Head of caudate nucleus (tissue), 42 donors: ENCODE measurements at regions not wholly inside any gene's neighbourhood (a gene's known extent, or its start where the extent isn't known, plus 50 kb on each side); places are given as distances from the start of the nearest gene placed in this dataset.

Source experiments
- DNase-seq, 42 donors: peaks; one replicate each; pipeline versions ENCODE4 v3.0.0 to v3.0.0-alpha.2; 2020 to 2021; ENCODE audit warnings: mixed read lengths in 7 of 42
- intact Hi-C: fragments of 100-400 bp; cut with DNase I; formaldehyde crosslinking; loops from one replicate; pipeline ENCODE4 v1.15.0; 2022

DNA sequence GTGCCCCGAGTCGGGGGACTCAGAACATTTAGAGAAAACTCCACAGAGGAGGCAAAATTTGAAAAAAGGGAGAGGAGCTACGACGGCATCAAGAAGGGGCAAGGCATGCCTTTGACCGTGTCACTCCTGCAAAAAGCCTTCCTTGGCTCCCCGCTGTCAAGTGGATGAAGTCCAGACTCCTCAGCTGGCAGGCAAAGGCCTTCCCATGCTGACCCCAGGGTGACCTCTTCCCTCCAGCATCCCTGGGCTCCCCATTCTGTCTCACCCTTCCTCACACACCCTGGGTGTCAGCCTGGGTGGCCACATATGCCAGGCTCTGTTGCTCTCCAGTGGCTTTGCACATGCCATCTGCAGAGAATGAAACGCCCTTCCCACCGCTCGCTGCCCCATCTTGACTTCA, 88.4 kb upstream of the ZMIZ1 start:
- intact Hi-C loops: no loop called here
- no peak for DNase-seq

DNA sequence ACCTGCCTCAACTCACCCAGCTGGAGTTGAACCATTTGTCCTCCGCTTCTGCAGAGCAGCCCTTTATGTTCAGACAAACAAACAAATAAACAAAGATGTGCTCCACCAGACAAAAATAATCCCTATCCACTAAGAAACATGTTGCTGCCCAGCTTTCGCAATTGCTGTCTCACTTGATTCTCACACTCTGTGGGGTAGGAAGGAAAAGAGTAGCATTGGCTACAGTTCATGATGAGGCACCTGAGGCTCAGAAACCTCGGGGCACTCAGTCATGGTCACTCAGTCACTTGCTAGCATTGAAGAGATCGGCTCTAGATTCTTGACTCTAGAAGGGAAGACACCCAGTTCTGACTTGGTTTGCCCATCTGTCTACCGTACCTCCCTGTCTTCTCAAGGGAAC, 88.0 kb upstream of the ZMIZ1 start:
- no peak for DNase-seq
- intact Hi-C loops: no loop called here

DNA sequence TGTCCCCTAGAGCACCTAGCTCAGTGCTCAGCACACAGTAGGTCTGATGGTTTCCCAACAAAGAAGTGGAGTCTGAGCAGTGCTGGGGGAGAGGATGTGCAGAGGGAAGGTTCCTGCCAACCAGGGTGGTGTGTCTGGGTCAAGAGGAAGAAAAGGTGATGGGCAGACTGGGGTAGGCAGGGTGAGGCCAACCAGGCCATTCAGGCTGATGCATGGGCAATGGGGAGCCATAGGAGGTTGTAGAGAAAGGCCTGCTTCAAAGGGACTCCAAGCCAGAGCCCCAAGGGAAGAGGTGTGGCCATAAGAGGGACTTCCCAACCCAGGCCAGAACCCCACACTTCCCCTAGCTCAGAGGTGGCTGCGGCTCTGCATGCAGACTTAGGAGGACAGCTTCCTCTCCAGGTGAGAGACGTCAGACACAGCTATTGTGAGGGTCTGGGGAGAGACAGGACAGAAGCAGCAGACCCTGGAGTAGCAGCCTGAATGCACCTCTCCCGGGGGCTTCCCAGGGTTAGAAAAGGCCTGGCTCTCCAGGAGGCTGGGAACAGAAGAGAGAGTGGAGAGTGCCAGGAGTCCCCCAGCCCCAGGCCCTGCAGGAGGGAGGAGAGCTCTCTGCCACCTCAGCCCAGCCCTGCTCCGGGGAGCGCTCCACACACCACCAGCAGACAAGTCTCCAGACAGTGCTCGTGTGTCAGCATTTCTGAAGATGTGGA, 87.4 kb upstream of the ZMIZ1 start:
- intact Hi-C loops: no loop called here
- no peak for DNase-seq

DNA sequence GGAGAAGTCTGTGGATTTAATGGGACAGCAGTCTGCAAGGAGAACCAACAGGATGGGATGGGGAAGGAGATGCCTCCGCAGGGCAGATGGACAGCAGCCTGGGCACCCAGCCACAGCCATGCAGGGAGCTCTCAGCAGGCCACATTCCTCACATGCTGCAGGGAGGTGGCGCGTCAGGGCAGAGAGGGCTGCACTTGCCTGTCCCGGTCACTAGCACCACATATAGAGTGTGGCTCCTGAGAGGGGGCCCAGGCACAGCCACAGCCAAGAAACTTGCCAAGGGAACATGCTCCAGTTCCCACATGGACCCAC, 86.8 kb upstream of the ZMIZ1 start:
- intact Hi-C loops: no loop called here
- peak in 5 of 42 donors; percentile 11 to 62 (median 17) for DNase-seq

DNA sequence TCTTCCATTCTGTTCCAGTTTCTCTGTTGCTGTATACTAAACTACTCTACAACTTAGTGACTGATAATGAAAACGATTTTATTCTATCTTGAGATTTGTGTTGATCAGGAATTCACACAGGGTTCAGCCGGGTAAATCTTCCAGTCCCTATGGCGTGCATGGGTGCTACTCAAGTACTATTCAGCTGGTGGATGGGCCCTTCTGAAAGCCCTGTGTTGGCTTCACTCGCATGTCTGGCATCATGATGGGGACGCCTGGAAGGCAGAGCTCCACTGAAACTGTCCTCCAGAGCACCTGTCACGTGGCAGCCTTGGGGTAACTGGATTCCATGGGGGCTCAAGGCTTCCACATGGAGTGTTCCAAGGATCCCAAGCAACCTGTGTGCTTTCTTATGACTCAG, 86.0 kb upstream of the ZMIZ1 start:
- DNase-seq: no peak
- intact Hi-C loops: no loop called here

DNA sequence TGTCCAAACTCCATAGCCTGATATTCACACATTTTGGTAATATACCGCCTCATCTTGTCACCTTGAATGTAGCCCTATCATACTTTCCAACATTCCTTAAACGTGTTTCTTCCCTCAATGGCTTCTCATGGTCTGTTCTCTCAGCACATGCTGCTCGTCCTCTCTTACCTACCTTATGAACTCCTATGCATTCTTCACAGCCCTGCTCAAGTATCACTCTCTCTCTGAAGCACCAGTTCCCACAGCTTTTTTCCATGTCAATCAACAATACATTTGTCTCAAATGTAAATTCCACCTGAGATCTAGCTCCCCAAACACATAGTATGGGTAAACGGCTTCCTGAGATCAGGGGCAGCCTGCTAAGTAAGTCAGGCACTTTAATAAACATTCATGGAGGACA, 85.2 kb upstream of the ZMIZ1 start:
- intact Hi-C loops: no loop called here
- no peak for DNase-seq

DNA sequence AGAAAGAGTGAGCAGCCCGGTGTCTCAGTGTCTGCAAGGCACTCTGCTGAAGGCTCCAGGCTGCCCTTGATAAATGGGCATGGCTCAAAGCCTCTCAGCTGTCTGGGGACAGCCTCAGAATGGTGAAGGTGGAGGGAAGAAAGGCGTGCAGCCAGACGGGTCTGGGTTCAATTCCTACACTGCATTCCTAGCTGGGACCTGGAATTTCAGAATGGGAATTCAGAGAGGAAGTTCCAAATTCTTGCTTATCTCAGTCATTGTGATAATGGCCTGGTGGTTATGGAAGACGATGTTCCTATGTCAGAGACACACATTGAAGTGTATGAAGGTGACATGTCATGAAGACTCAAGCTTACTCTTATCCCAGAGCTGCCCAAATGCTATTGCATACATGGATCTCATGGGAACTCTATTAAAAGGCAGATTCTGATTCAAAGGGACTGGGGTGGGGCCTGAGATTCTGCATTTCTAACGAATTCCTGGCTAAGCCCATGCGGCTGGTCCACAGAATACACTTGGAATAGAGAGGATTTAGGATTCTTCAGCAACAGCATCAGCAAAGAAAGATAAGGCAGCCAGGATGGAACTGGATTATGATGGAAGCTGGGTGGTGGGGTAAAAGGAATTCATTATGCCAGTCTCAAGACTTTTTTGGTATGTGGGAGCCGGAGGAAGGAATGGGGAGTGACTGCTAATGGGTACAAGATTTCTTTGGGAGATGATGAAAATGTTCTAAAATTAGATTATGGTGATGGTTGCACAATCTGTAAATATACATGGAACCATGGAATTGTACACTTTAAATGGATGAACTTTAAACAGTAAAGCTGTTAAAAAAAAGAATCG, 82.6 kb upstream of the ZMIZ1 start:
- intact Hi-C loops: no loop called here
- DNase-seq: no peak

DNA sequence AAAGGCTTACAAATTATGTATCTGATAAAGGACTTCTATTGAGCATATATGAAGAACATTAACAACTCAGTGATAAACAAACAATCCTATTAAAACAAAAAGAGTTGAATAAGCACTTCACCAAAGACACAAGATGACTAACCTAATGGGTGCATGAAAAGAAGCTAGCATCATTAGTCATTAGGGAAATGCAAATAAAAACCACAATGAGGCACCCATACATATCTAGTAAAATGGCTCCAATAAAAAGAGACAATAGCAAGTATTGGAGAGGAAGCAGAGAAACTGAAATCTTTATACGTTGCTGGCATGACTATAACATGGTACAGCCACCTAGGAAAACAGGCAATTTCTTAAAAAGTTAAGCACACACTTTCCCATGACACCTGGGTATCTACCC, 77.6 kb upstream of the ZMIZ1 start:
- no peak for DNase-seq
- intact Hi-C loops: no loop called here

DNA sequence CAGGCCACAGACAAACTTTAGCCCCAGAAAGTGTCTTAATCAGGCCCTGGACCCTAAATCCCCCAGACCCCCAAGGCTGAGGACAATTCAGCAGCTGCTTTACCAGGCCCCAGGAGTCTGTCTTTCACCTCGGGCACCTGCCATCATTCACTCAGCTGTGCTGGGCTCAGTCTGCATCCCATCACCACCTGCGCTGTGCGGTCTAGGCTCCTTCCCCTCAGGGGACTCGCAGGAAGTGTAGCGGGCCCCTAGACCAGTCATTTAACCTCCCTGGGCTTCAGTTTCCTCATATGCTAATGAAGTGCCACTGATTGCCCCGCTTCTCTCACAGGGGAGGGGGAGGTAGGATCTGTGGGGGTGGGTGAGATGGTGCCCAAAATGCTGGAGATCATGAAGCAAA, 76.4 kb upstream of the ZMIZ1 start:
- no peak for DNase-seq
- intact Hi-C loops: no loop called here

DNA sequence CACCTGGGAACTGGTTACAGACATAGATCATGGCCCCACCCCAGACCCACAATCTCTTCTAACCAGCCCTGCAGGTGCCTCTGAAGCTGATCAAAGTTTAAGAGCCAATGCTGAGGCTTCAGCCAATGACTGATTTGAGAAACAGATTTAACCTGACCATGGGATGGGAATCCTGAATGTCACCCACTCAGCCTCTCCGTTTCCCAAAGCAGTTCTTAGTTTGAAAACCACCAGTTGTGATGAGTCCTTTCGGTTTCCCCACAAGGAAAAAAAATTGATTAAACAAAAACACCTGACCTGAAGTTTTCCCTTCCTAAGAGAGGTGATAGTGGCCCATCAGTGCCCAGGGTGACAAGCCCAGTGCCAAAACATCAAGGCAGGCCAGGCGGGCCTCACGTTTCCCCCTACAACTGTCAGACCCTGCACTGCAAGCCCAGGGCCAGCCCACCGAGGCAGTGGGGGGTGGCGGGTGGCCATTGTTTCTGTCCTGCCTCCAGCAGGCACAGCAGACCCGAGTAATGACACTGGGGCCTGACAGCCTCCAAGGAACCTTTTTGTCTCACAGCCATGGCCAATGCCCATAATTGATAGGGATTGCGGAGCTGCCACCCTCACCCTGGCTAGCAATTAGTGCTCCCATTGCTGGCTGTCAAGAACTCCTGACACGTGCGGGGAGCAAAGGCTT, 75.4 kb upstream of the ZMIZ1 start:
- intact Hi-C loops: no loop called here
- no peak for DNase-seq

DNA sequence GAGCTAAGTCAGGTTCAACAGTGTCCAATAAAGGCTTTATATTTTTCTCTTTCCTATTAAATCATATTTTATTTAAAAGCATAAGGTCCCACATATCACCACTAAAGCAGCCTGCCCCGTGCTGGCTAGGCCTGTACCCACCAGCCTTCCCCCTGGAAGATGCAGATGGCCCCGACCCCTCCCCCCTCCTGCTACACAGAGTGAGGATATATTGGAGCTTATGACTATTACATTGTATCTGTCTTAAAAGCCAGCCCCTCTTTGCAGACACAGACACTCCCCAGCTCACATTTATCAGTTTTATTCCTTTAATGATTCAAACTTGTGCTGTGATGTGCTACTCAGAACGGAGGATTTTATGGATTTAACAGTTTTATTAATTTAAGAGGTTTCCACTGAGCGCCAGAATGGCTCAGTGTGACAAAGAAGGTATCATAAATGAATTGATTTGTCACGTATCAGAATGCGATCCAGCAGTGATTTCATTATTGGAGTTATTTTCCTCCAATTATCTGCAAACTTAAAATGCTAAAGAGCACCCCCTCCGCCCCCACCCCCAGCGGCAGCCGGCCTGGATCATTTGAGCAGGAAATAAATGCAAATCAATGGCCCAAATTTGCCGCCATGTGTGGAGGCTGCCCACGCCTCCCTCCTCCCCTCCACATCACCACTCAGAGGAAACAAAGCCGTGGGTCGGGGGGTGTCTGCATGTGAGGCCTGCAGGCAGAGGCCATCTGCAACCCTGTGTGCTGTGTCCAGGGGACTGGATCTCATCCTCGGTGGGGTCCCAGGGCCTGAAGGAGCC, 72.6 kb upstream of the ZMIZ1 start:
- intact Hi-C loops: no loop called here
- no peak for DNase-seq

DNA sequence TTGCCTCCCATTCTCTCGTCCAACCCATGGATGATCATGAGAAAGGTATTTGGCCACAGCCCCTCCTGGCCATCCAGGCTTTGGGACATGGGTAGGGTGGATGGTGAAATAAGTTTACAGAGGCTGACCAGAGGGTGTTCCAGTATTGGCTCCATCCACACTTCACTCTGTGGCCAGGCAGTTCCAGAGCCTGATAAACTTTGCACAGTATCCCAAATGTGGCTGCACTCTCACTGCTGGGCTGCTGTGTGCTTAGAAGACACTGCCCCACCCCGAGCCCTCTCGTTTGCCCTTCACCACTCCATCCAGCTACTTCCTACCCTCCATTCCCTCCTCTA, 72.0 kb upstream of the ZMIZ1 start:
- intact Hi-C loops: no loop called here

DNA sequence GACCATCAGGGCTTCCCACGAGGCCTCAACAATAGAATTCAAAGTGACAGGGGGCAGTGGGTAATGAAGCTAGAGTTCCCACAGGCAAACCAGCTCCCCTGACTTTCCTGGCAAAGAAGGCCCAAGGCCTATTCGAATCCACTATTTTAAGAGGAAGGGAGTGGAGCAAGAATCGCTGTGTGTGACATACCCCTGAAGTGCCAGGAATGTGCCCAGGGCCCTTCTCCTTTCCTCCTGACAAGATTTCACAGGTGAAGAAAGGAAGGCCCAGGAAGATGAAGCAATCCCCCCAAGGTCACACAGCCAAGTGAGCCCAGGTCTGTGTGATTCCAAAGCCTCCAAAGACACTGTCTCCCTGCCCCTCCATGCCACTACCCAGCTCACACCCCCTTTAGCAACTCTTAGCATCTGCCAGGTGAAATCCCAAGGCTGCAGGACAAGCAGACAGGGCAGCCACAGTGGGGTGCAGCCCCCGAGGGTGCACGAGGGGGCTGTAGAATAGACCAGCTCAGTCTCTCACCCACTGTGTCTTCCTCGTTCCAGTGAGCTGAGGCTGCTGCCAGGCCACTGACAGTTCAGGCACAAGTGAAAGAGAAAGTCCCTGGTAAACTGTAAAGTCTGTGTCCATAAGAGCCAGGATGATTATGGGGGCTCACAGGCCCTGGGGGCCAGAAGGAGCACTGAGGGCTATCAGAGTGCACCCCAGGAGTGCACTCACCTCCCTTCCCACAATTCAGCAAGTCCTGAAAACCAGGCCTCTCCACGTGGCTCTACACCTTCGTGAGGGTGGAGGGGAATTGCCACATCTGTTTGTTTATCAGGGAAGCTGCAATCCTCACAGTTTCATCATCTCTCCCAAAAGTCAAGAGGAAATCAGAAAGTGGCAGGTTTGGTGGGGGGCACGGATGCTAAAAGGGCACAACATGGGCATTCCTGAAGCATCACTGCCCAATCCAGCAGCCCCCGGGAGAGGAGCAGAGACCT, 70.8 kb upstream of the ZMIZ1 start:
- DNase-seq: no peak
- intact Hi-C loops: no loop called here

More for the DNA sequence above, 72.0 kb upstream of the ZMIZ1 start:
- DNase-seq: no peak

DNA sequence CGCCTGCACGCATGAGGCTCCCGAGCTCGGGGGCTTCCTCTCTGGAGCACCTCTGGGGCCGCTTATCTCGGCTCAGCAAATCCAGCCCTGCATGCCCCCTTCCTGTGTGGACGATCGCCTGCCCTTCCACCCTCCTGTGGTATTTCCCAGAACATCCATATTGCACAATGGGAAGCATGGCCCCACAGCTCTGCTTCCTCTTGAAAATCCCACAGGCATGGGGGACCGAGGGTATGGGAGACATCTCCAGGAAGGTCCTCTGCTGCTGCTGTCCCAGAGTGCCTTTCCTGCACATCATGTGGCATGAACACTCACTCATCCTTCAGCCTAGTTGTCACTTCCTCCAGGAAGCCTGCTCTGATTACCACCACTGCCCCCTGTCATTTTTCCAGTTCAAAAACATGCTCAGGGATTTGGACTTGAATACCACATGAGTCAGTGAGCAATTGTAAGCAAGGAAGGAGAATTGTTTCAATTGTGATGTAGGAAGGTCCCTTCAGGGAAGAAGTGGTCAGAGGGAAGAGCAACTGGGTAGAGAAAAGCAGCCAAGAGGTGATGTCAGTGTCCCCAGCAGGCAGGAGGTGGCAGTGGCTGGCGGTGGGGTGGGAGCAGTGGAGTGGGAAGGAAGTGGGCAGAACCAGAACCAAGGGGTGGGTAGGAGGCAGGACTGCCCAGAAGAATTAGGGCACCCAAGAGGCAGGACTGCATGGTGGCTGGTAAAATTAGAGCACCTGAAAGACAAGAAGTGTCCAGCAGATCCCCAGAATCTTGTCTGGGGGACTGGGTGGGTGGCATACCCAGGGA, 67.5 kb upstream of the ZMIZ1 start:
- DNase-seq: no peak
- intact Hi-C loops: no loop called here

DNA sequence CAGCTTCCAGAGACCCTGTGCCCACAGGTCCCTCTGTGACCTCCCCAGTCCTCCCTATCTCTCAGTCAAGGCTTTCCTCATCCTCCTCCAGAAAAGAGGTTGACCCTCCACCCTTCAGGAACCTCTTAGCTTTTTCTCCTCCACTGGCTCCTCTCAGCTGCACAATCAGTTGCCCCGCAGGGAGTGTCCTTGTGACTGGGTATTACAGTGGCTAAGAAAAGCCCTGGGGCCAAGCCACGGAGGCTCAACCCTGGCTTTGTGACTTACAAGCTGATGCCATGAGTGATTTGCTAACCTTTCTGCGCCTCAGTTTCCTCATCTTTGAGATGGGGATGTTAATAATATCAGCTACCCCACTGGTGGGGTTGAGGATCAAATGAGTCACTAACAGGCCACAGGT, 66.4 kb upstream of the ZMIZ1 start:
- no peak for DNase-seq
- intact Hi-C loops: no loop called here

DNA sequence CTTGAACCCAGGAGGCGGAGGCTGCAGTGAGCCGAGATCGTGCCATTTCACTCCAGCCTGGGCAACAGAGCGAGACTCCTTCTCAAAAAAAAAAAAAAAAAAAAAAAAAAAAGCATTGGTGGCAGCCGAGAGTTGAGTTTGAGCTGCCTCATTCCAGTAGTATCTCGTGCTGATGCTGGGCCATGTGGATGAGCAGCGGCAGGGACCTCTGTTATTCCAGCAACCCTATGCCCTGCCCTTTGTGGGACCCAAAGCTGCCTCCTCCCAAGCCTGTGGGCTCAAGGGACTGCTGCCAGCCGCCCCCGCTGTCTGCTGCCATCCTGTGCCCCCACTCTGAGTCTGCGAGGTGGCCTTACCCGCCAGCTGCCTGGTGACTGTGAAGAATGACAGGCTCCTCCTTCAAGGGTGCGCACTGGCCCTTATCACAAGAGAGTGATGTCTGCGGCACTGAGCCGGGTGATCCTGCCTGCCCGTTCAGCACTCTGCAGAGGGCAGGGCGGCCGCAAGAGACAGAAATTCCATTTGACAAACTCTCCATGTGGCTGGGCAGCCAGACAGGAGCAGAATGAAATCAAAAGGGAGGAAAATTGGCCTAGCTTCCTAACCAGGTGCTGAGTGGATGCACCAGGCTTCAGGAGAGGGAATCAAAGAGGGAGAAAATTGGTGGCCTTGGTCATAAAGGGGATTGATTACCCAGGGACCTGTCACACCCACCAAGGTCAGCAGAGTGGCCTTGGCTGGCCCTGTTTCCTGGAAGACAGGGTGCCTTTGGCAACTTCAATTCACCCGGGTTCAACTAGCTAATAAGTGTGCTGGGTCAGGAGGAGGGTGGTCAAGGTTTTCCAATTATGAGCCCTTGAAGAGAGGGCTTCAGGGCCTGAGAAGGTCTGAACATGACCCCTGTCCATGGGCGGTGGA, 65.3 kb upstream of the ZMIZ1 start:
- intact Hi-C loops: no loop called here
- peak in 5 of 42 donors; percentile 9 to 23 (median 13) for DNase-seq

DNA sequence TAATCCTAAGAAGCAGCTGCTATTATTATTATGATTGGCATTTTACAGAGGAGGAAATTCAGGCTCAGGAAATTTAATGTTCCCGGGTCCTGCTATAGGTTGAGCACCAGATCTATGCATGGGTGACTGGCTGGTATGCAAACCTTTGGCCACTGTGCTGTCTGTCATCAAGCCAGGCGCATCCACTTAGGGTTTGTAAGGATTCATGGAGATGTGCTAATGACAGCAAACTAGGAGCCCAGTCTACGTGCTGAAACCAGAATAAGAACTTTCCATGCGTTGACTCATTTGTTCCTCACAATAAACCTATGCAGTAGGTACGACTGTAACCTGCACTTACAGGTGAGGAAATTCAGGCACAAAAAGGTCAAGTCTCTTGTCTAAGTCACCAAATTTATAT, 64.5 kb upstream of the ZMIZ1 start:
- intact Hi-C loops: no loop called here
- no peak for DNase-seq
